ENCODE measurements at regions not wholly inside any gene's neighbourhood (a gene's known extent, or its start where the extent isn't known, plus 50 kb on each side); places are given as distances from the start of the nearest gene placed in this dataset.

DNA sequence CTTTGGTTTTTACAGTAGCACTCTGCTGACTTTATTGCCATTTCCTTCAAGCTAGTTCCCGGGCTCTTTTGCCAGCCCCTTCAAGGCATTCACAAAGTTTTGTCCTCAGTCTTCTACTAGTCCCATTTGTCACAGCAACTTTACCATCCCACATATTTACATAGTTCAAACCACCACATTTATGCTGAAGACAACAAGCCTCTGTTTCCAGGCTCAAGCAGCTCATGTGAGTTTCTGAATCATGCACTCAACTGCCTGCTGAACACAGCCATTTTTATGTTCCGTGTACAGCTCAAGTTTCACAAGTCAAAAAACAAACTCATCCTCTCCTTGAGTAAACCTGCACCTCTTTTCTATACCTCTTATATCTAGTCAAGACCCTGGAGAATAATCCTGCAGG, 977.0 kb upstream of the SLC10A2 start:
- TF ChIP-seq RAD21 (IDR thresholded peaks at IDR 0.05; ENCODE audit: low read depth) = no peak
- TF ChIP-seq, protein P1, sequence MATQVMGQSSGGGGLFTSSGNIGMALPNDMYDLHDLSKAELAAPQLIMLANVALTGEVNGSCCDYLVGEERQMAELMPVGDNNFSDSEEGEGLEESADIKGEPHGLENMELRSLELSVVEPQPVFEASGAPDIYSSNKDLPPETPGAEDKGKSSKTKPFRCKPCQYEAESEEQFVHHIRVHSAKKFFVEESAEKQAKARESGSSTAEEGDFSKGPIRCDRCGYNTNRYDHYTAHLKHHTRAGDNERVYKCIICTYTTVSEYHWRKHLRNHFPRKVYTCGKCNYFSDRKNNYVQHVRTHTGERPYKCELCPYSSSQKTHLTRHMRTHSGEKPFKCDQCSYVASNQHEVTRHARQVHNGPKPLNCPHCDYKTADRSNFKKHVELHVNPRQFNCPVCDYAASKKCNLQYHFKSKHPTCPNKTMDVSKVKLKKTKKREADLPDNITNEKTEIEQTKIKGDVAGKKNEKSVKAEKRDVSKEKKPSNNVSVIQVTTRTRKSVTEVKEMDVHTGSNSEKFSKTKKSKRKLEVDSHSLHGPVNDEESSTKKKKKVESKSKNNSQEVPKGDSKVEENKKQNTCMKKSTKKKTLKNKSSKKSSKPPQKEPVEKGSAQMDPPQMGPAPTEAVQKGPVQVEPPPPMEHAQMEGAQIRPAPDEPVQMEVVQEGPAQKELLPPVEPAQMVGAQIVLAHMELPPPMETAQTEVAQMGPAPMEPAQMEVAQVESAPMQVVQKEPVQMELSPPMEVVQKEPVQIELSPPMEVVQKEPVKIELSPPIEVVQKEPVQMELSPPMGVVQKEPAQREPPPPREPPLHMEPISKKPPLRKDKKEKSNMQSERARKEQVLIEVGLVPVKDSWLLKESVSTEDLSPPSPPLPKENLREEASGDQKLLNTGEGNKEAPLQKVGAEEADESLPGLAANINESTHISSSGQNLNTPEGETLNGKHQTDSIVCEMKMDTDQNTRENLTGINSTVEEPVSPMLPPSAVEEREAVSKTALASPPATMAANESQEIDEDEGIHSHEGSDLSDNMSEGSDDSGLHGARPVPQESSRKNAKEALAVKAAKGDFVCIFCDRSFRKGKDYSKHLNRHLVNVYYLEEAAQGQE (IDR thresholded peaks at IDR 0.05; ENCODE audit: low read depth) = no peak
- no peak for TF ChIP-seq YY1 (IDR thresholded peaks at IDR 0.05; ENCODE audit: low read depth)
- TF ChIP-seq EP300 (IDR thresholded peaks at IDR 0.05; ENCODE audit: borderline replicate concordance) = no peak

DNA sequence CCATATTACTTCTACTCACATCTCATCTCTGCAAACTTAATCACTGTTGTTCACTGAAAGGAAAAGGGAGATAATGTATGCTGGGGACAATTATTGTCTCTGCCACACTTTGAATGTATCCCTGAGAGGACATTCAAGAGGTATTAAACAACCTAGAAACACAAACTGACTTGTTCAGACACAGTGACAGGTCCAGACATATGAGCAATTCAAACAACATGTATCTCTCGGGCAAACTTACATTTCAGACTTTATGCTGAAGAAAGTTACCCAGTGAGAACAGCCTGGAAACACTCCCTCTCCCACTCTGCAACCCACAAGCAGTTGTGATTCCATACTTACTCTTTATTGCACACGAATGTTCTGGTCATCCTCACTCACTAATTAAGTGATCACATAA, 968.7 kb upstream of the SLC10A2 start:
- TF ChIP-seq, protein P1 (IDR thresholded peaks at IDR 0.05; ENCODE audit: low read depth) = no peak
- no peak for TF ChIP-seq NFIC (IDR thresholded peaks at IDR 0.05)
- no peak for TF ChIP-seq TAF1 (IDR thresholded peaks at IDR 0.05; ENCODE audit: low read depth)
- TF ChIP-seq CEBPB (IDR thresholded peaks at IDR 0.05) = no peak
- TF ChIP-seq, protein P2, sequence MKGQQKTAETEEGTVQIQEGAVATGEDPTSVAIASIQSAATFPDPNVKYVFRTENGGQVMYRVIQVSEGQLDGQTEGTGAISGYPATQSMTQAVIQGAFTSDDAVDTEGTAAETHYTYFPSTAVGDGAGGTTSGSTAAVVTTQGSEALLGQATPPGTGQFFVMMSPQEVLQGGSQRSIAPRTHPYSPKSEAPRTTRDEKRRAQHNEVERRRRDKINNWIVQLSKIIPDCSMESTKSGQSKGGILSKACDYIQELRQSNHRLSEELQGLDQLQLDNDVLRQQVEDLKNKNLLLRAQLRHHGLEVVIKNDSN (IDR thresholded peaks at IDR 0.05) = no peak
- TF ChIP-seq EP300 (IDR thresholded peaks at IDR 0.05; ENCODE audit: borderline replicate concordance) = no peak
- no peak for TF ChIP-seq EGR1 (IDR thresholded peaks at IDR 0.05)
- no peak for TF ChIP-seq TCF12 (IDR thresholded peaks at IDR 0.05; ENCODE audit: low read depth)
- no peak for TF ChIP-seq YY1 (IDR thresholded peaks at IDR 0.05; ENCODE audit: low read depth)
- no peak for TF ChIP-seq RAD21 (IDR thresholded peaks at IDR 0.05; ENCODE audit: low read depth)
- TF ChIP-seq ZBTB7A (IDR thresholded peaks at IDR 0.05; ENCODE audit: low read depth) = no peak
- no peak for TF ChIP-seq TEAD4 (IDR thresholded peaks at IDR 0.05)
- TF ChIP-seq FOXM1 (IDR thresholded peaks at IDR 0.05; ENCODE audit: borderline replicate concordance, low read depth) = no peak
- TF ChIP-seq, protein P3, sequence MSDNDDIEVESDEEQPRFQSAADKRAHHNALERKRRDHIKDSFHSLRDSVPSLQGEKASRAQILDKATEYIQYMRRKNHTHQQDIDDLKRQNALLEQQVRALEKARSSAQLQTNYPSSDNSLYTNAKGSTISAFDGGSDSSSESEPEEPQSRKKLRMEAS (IDR thresholded peaks at IDR 0.05) = no peak
- no peak for TF ChIP-seq CREB1 (IDR thresholded peaks at IDR 0.05; ENCODE audit: low read depth)

DNA sequence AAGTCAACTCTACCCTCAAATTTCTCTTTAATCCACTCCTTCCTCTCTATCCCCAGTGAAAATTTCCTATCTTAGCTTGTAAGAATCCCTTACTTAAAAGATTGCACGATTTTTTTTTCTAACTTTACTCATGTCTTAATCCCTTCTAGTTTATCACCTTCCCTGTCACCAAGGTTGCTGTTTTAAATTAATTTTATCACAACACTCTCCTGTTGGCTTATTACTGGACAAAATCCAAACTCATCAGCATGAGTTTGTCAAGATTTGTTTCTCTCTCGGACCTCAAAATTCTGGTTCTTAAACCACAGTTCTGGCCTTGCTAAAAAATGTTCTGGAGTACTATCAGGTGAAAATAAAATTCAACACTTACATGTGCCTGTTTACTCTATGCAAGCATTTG, 959.1 kb upstream of the SLC10A2 start:
- TF ChIP-seq NFIC (IDR thresholded peaks at IDR 0.05) (no peak), CREB1 (IDR thresholded peaks at IDR 0.05; ENCODE audit: low read depth) (no peak), EGR1 (IDR thresholded peaks at IDR 0.05) (no peak), TAF1 (IDR thresholded peaks at IDR 0.05; ENCODE audit: low read depth) (no peak), CEBPB (IDR thresholded peaks at IDR 0.05) (no peak), FOXM1 (IDR thresholded peaks at IDR 0.05; ENCODE audit: borderline replicate concordance, low read depth) (no peak), TEAD4 (IDR thresholded peaks at IDR 0.05) (no peak), ZBTB7A (IDR thresholded peaks at IDR 0.05; ENCODE audit: low read depth) (no peak), YY1 (IDR thresholded peaks at IDR 0.05; ENCODE audit: low read depth) (no peak), RAD21 (IDR thresholded peaks at IDR 0.05; ENCODE audit: low read depth) (no peak), EP300 (IDR thresholded peaks at IDR 0.05; ENCODE audit: borderline replicate concordance) (no peak), TCF12 (IDR thresholded peaks at IDR 0.05; ENCODE audit: low read depth) (no peak)
- TF ChIP-seq, protein P3 (IDR thresholded peaks at IDR 0.05) = no peak
- TF ChIP-seq, protein P1 (IDR thresholded peaks at IDR 0.05; ENCODE audit: low read depth) = no peak
- TF ChIP-seq, protein P2 (IDR thresholded peaks at IDR 0.05) = no peak

DNA sequence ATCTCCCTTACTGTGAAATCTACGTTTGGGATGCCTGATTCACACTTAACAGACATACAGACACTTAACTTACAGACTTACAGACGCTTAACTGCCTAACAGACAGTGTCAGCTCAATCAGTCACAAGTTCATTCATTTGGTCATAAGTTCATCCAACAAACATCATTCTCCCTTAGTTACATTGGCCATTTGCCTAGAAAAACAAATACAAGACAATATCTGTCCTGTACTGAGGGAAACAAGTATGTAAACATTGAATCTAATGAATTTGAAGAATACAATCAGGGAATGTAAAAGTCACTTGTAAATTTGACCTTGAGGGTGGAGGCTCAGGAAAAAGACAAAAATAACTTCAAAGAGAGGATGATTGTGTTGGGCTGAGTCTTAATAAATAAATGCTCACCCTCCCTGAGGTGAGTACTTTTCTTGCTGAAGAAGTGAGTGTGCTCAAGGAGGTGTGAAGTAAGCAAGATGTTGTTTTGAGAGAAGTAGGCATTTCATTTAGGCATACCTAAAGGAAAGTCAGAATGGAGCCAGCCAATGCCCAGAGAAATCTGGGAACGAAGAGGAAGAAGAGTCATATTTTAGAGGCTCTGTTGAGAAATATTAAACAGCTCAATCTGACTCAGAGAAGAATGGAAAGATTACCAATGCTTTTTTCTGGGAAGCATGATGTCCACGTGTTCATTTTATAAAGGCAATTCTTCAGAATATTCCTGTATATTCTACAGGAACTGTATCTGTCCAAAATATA, 958.4 kb upstream of the SLC10A2 start:
- TF ChIP-seq TEAD4 (IDR thresholded peaks at IDR 0.05) (no peak), RAD21 (IDR thresholded peaks at IDR 0.05; ENCODE audit: low read depth) (no peak), EP300 (IDR thresholded peaks at IDR 0.05; ENCODE audit: borderline replicate concordance) (no peak), TCF12 (IDR thresholded peaks at IDR 0.05; ENCODE audit: low read depth) (no peak), FOXM1 (IDR thresholded peaks at IDR 0.05; ENCODE audit: borderline replicate concordance, low read depth) (no peak), CREB1 (IDR thresholded peaks at IDR 0.05; ENCODE audit: low read depth) (no peak), ZBTB7A (IDR thresholded peaks at IDR 0.05; ENCODE audit: low read depth) (no peak), YY1 (IDR thresholded peaks at IDR 0.05; ENCODE audit: low read depth) (no peak), CEBPB (IDR thresholded peaks at IDR 0.05) (no peak), TAF1 (IDR thresholded peaks at IDR 0.05; ENCODE audit: low read depth) (no peak), NFIC (IDR thresholded peaks at IDR 0.05) (no peak)
- TF ChIP-seq, protein P2 (IDR thresholded peaks at IDR 0.05) = no peak
- TF ChIP-seq, protein P1 (IDR thresholded peaks at IDR 0.05; ENCODE audit: low read depth) = no peak
- TF ChIP-seq, protein P3 (IDR thresholded peaks at IDR 0.05) = no peak
